ENCODE measurements at regions not wholly inside any gene's neighbourhood (a gene's known extent, or its start where the extent isn't known, plus 50 kb on each side); places are given as distances from the start of the nearest gene placed in this dataset.

GRCh38 chr9:18237776-18238175 is 236.2 kb upstream of the ADAMTSL1 start:
- TF ChIP-seq CTCF (IDR thresholded peaks at IDR 0.05; ENCODE audit: insufficient read depth, low read depth, low read length) = peak; percentile 8
- no peak for TF ChIP-seq EZH2 (IDR thresholded peaks at IDR 0.05; ENCODE audit: insufficient read depth, low read length)

Data from astrocyte (in vitro differentiated cells and primary cell).